ENCODE measurements at regions not wholly inside any gene's neighbourhood (a gene's known extent, or its start where the extent isn't known, plus 50 kb on each side); places are given as distances from the start of the nearest gene placed in this dataset.

- no peaks in the 10 kb centered on the region for H3K36me3 ChIP-seq
- 69 to 87% methylated on average over 5 to 7 of the region's 7 CpGs for WGBS, 2 donors
- no peaks in the 10 kb centered on the region for H3K9me3 ChIP-seq
- H3K27ac ChIP-seq, result no peak overlapping the region
- TF ChIP-seq, protein P1, sequence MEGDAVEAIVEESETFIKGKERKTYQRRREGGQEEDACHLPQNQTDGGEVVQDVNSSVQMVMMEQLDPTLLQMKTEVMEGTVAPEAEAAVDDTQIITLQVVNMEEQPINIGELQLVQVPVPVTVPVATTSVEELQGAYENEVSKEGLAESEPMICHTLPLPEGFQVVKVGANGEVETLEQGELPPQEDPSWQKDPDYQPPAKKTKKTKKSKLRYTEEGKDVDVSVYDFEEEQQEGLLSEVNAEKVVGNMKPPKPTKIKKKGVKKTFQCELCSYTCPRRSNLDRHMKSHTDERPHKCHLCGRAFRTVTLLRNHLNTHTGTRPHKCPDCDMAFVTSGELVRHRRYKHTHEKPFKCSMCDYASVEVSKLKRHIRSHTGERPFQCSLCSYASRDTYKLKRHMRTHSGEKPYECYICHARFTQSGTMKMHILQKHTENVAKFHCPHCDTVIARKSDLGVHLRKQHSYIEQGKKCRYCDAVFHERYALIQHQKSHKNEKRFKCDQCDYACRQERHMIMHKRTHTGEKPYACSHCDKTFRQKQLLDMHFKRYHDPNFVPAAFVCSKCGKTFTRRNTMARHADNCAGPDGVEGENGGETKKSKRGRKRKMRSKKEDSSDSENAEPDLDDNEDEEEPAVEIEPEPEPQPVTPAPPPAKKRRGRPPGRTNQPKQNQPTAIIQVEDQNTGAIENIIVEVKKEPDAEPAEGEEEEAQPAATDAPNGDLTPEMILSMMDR (IDR thresholded peaks at IDR 0.05), result no peak
- TF ChIP-seq POLR2A (IDR thresholded peaks at IDR 0.05), result no peak
- intact Hi-C loops (cut with DNase I), result no loop called here
- H3K4me1 ChIP-seq, result peaks cover 0 to 6% of the 10 kb centered on the region in 2 donors
- no peaks in the 10 kb centered on the region for H3K27me3 ChIP-seq
- no peak for DNase-seq
- no peak overlapping the region for H3K4me3 ChIP-seq (replicated peaks in 1 of 3)
These were observed 65.9 kb upstream of the LCTL start for GRCh38 chr15:66631616-66632263.

DNA sequence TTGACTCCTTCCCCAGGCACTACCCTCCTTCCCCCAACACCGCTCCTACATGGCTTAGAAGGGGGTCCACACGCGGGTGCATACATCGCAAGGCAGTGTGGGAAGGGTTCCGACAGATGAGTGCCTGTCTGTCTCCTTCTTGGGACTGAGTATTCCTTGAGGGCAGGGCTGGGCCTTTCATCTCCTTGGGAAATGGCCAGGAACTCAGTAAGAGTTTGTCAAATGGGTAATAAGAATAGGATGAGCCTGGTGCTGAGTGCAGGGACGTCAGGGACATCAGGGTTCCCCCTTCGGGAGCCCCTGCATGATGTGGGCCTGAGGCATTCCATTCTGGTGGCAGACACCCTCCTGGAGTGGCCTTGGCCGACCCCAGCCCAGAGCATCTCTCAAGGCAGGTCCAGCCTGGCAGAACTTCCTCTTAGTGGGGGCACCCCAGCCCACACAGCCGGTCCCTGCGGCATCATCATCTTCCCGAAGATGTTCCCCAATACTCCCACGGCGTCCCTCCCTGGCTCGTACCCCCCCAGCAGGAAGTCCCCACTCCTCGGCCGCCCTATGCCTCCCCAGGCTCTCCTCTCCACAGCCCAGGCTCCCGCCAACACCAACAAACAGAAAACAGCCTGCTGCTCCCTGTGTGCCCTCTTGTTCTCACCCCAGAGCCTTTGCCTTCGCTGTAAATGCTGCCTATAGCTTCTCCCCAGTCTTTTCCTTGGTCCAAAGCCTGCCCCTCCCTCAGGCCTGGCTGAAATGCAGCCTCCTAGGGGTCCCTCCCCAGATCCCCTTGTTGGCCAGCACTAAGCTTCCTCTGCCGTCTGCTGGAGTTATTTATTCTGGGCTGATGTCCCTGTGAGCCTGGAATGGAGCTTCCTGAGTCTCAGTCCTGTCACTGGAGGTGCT lies 67.5 kb upstream of the LCTL start:
- WGBS, 2 donors, result 64 to 69% methylated on average over 17 to 19 of the region's 19 CpGs
- no peak overlapping the region for H3K4me3 ChIP-seq (replicated peaks in 1 of 3)
- no peak for DNase-seq
- H3K9me3 ChIP-seq, result no peaks in the 10 kb centered on the region
- H3K27ac ChIP-seq, result peak overlapping the region in 1 of 3 donors; percentile 50
- no peaks in the 10 kb centered on the region for H3K36me3 ChIP-seq
- no peaks in the 10 kb centered on the region for H3K27me3 ChIP-seq
- no peak for TF ChIP-seq POLR2A (IDR thresholded peaks at IDR 0.05)
- TF ChIP-seq, protein P1 (IDR thresholded peaks at IDR 0.05), result no peak
- intact Hi-C loops (cut with DNase I), result no loop called here
- peaks cover 0 to 6% of the 10 kb centered on the region in 2 donors for H3K4me1 ChIP-seq

- DNase-seq, result no peak
- peak overlapping the region in 1 of 3 donors; percentile 50 for H3K27ac ChIP-seq
- 93 to 97% methylated on average over 3 of the region's 3 CpGs for WGBS, 2 donors
- no peaks in the 10 kb centered on the region for H3K27me3 ChIP-seq
- intact Hi-C loops (cut with DNase I), result no loop called here
- TF ChIP-seq, protein P1 (IDR thresholded peaks at IDR 0.05), result no peak
- TF ChIP-seq POLR2A (IDR thresholded peaks at IDR 0.05), result no peak
- H3K4me1 ChIP-seq, result peaks cover 0 to 6% of the 10 kb centered on the region in 2 donors
- no peak overlapping the region for H3K4me3 ChIP-seq (replicated peaks in 1 of 3)
- no peaks in the 10 kb centered on the region for H3K36me3 ChIP-seq
- H3K9me3 ChIP-seq, result no peaks in the 10 kb centered on the region
These were observed 68.1 kb upstream of the LCTL start for GRCh38 chr15:66633938-66634250.

GRCh38 chr15:66634540-66634939 lies 67.5 kb upstream of the SMAD6 start:
- Histone ChIP-seq H3K36me3 (no peaks in the 10 kb centered on the region), H3K9me3 (no peaks in the 10 kb centered on the region), H3K4me1 (peaks cover 0 to 6% of the 10 kb centered on the region in 2 donors), H3K4me3 (replicated peaks in 1 of 3) (no peak overlapping the region), H3K27ac (no peak overlapping the region), H3K27me3 (no peaks in the 10 kb centered on the region)
- no peak for TF ChIP-seq POLR2A (IDR thresholded peaks at IDR 0.05)
- TF ChIP-seq, protein P1 (IDR thresholded peaks at IDR 0.05), result no peak
- intact Hi-C loops (cut with DNase I), result no loop called here
- WGBS, 2 donors, result 78 to 91% methylated on average over 5 of the region's 5 CpGs
- no peak for DNase-seq

DNA sequence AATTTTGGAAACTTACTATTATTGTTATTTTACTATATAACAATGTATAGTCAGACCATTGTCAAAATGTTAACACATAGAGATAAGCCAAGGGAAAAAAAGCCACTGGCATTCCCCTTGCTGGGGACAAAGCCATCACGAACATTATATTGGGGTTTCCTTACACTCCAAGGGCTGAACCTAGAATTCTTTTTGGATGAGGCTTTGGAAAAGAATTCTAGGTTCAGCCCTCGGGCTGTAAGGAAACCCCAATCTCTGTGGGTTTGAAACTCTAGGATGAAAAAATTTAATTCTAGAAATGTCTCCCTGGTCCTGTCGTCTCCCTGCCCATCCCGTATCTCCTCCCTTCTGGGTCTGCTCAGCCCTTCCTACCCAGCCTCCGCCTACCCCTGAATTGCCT lies 67.0 kb upstream of the SMAD6 start:
- Histone ChIP-seq H3K36me3 (no peaks in the 10 kb centered on the region), H3K27ac (no peak overlapping the region), H3K4me3 (replicated peaks in 1 of 3) (no peak overlapping the region), H3K9me3 (no peaks in the 10 kb centered on the region), H3K27me3 (no peaks in the 10 kb centered on the region), H3K4me1 (peaks cover 0 to 6% of the 10 kb centered on the region in 2 donors)
- TF ChIP-seq, protein P1 (IDR thresholded peaks at IDR 0.05), result no peak
- no peak for TF ChIP-seq POLR2A (IDR thresholded peaks at IDR 0.05)
- WGBS, 2 donors, result 76 to 94% methylated on average over 5 of the region's 5 CpGs
- intact Hi-C loops (cut with DNase I), result no loop called here
- no peak for DNase-seq
